CD4-positive, alpha-beta T cell (primary cell): ENCODE measurements at regions not wholly inside any gene's neighbourhood (a gene's known extent, or its start where the extent isn't known, plus 50 kb on each side); places are given as distances from the start of the nearest gene placed in this dataset.

Source experiments
- ATAC-seq: fragments of 200-7000 bp; cut with Tn5 transposase; one replicate; pipeline ENCODE4 v1.10.0; 2022; ENCODE audit warnings: mild to moderate bottlenecking; ENCODE audit not compliant: poor library complexity
- CTCF ChIA-PET: fragments of 350-600 bp; sonication (Branson Sonifier 250); formaldehyde crosslinking; loops from one replicate; lab custom pipeline; 2021; ENCODE audit warnings: antibody characterized with exemption, inconsistent platforms; lab: Charles Lee
- POLR2A ChIA-PET: fragments of 350-600 bp; sonication (Branson Sonifier 250); formaldehyde crosslinking; loops from one replicate; lab custom pipeline; 2021; ENCODE audit warnings: antibody characterized with exemption, inconsistent platforms; lab: Charles Lee
- DNase-seq, 14 experiments: peaks; one replicate each; pipeline ENCODE4 v3.0.0-alpha.2; 2013 to 2020; ENCODE audit warnings: mixed read lengths in 2 of 14
- H3K27ac ChIP-seq, 2 donors: one replicate each; pipeline versions ENCODE4 v1.5.1 to v1.7.0; 2013; ENCODE audit warnings: low read length in 2 of 2, low read depth in 1 of 2, mild to moderate bottlenecking in 1 of 2
- H3K27me3 ChIP-seq, 2 experiments: 1 replicate in 1 of 2; 2 replicates in 1 of 2; pipeline versions ENCODE4 v1.6.1 to v1.7.0; 2013; ENCODE audit warnings: low read length in 2 of 2, control low read depth in 1 of 2, mild to moderate bottlenecking in 1 of 2, moderate library complexity in 1 of 2; ENCODE audit not compliant: insufficient read depth in 2 of 2, control insufficient read depth in 1 of 2
- H3K36me3 ChIP-seq: one replicate; pipeline ENCODE4 v1.6.1; 2013; ENCODE audit warnings: low read length, control low read depth; ENCODE audit not compliant: insufficient read depth
- H3K4me1 ChIP-seq: one replicate; pipeline ENCODE4 v1.6.1; 2013; ENCODE audit warnings: low read length, control low read depth; ENCODE audit not compliant: insufficient read depth
- H3K4me3 ChIP-seq: one replicate; pipeline ENCODE4 v1.5.1; 2013; ENCODE audit warnings: mild to moderate bottlenecking, low read length, moderate library complexity
- H3K9me3 ChIP-seq, 2 experiments: 1 replicate in 1 of 2; 2 replicates in 1 of 2; pipeline versions ENCODE4 v1.6.1 to v1.7.0; 2013; ENCODE audit warnings: low read length in 2 of 2, mild to moderate bottlenecking in 2 of 2, control low read depth in 1 of 2, moderate library complexity in 1 of 2; ENCODE audit not compliant: control insufficient read depth in 1 of 2, insufficient read depth in 1 of 2
- H3K27ac Mint-ChIP-seq: one replicate; pipeline ENCODE4 v1.8.0; 2020; ENCODE audit warnings: mixed read lengths
- H3K27me3 Mint-ChIP-seq: one replicate; pipeline ENCODE4 v1.8.0; 2021; ENCODE audit warnings: mixed read lengths
- H3K36me3 Mint-ChIP-seq: one replicate; pipeline ENCODE4 v1.8.0; 2021; ENCODE audit warnings: low read depth, mixed read lengths
- H3K4me1 Mint-ChIP-seq: one replicate; pipeline ENCODE4 v1.8.0; 2021; ENCODE audit warnings: low read depth, mixed read lengths
- H3K4me3 Mint-ChIP-seq: one replicate; pipeline ENCODE4 v1.8.0; 2020; ENCODE audit warnings: mild to moderate bottlenecking, mixed read lengths
- H3K9me3 Mint-ChIP-seq: one replicate; pipeline ENCODE4 v1.8.0; 2020; ENCODE audit warnings: mixed read lengths
- intact Hi-C, 2 experiments: fragments of 100-400 bp; cut with DNase I in 1 of 2; cut with micrococcal nuclease in 1 of 2; formaldehyde crosslinking; loops; one replicate each; pipeline versions ENCODE4 v1.15.1 to v1.9.0; 2023 to 2025; cut with DNase I, micrococcal nuclease
- TF ChIP-seq, protein P1 (sequence below): fragments of 200-600 bp; IDR thresholded peaks from one replicate; pipeline ENCODE4 v1.8.0; 2022; ENCODE audit warnings: antibody characterized with exemption, mild to moderate bottlenecking

GRCh38 chr6:97629180-97629579 lies 346.2 kb upstream of the MMS22L start:
- POLR2A ChIA-PET = no interaction called here
- CTCF ChIA-PET = no interaction called here
- intact Hi-C loops = no loop called here

DNA sequence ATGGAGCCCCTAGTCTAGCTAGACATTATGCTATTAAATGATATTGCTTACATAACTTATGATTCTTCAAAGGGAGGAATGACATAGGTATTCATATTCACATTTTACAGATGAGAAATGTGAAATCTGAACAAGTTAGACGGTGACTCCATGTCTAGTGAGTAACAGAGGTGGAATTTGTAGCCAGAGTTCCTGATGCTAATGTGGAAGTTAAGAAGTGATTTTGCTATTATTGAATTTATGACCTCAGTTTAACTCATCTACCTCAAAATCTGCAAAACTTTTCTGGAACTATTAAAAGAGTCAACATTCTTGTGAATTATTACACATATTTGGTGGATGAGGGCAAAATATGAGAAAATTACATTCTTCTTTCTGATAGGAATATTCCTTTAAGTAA lies 347.6 kb upstream of the MMS22L start:
- H3K9me3 Mint-ChIP-seq = peaks cover 5% of the 10 kb centered on the region
- no peaks in the 10 kb centered on the region for H3K27me3 Mint-ChIP-seq
- no peak overlapping the region for H3K4me3 ChIP-seq
- H3K4me1 ChIP-seq = no peaks in the 10 kb centered on the region
- H3K4me1 Mint-ChIP-seq = no peaks in the 10 kb centered on the region
- H3K27ac Mint-ChIP-seq = no peak overlapping the region
- ChIA-PET CTCF (no interaction called here), POLR2A (no interaction called here)
- no peak overlapping the region for H3K27ac ChIP-seq
- H3K9me3 ChIP-seq = no peaks in the 10 kb centered on the region
- intact Hi-C loops = no loop called here
- H3K4me3 Mint-ChIP-seq = no peak overlapping the region
- H3K36me3 Mint-ChIP-seq = no peaks in the 10 kb centered on the region
- no peaks in the 10 kb centered on the region for H3K27me3 ChIP-seq
- TF ChIP-seq, protein P1, sequence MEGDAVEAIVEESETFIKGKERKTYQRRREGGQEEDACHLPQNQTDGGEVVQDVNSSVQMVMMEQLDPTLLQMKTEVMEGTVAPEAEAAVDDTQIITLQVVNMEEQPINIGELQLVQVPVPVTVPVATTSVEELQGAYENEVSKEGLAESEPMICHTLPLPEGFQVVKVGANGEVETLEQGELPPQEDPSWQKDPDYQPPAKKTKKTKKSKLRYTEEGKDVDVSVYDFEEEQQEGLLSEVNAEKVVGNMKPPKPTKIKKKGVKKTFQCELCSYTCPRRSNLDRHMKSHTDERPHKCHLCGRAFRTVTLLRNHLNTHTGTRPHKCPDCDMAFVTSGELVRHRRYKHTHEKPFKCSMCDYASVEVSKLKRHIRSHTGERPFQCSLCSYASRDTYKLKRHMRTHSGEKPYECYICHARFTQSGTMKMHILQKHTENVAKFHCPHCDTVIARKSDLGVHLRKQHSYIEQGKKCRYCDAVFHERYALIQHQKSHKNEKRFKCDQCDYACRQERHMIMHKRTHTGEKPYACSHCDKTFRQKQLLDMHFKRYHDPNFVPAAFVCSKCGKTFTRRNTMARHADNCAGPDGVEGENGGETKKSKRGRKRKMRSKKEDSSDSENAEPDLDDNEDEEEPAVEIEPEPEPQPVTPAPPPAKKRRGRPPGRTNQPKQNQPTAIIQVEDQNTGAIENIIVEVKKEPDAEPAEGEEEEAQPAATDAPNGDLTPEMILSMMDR = no peak
- H3K36me3 ChIP-seq = no peaks in the 10 kb centered on the region
- ATAC-seq (no peak), DNase-seq (no peak)

More at GRCh38 chr6:97629180-97629579, 346.2 kb upstream of the MMS22L start:
- Histone ChIP-seq H3K4me1 (no peaks in the 10 kb centered on the region), H3K4me3 (no peak overlapping the region), H3K27ac (no peak overlapping the region), H3K36me3 (no peaks in the 10 kb centered on the region), H3K9me3 (no peaks in the 10 kb centered on the region), H3K27me3 (no peaks in the 10 kb centered on the region)
- no peak for ATAC-seq
- H3K27ac Mint-ChIP-seq = no peak overlapping the region
- no peaks in the 10 kb centered on the region for H3K27me3 Mint-ChIP-seq
- DNase-seq = no peak
- no peaks in the 10 kb centered on the region for H3K4me1 Mint-ChIP-seq
- H3K9me3 Mint-ChIP-seq = peaks cover 5% of the 10 kb centered on the region
- TF ChIP-seq, protein P1 = no peak
- no peak overlapping the region for H3K4me3 Mint-ChIP-seq
- no peaks in the 10 kb centered on the region for H3K36me3 Mint-ChIP-seq

DNA sequence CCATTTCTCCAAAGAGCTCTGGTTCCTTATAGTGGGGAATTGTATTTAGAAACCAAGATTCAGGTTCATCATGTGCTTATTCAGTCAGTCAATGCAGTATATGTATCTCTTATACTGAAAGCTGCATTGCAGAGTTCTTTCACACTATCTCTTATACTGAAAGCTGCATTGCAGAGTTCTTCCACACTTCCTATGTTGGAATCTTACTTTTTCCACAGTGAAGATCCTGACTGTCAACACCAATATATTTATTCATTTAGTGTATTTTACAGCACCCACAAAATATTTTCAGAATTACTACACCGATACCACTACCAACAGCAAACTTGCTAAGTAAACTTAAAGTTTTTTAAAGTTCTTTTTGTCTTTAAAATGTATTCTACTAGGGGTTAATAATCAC lies 349.3 kb upstream of the MMS22L start:
- no peaks in the 10 kb centered on the region for H3K4me1 Mint-ChIP-seq
- ChIA-PET CTCF (no interaction called here), POLR2A (no interaction called here)
- H3K27me3 Mint-ChIP-seq = no peaks in the 10 kb centered on the region
- Histone ChIP-seq H3K4me1 (no peaks in the 10 kb centered on the region), H3K9me3 (no peaks in the 10 kb centered on the region), H3K27me3 (no peaks in the 10 kb centered on the region), H3K27ac (no peak overlapping the region), H3K4me3 (no peak overlapping the region), H3K36me3 (no peaks in the 10 kb centered on the region)
- ATAC-seq (no peak), DNase-seq (no peak)
- TF ChIP-seq, protein P1 = no peak
- intact Hi-C loops = no loop called here
- no peak overlapping the region for H3K27ac Mint-ChIP-seq
- no peaks in the 10 kb centered on the region for H3K36me3 Mint-ChIP-seq
- peaks cover 7% of the 10 kb centered on the region for H3K9me3 Mint-ChIP-seq
- H3K4me3 Mint-ChIP-seq = no peak overlapping the region
